Loucy (cell line): ENCODE measurements at regions not wholly inside any gene's neighbourhood (a gene's known extent, or its start where the extent isn't known, plus 50 kb on each side); places are given as distances from the start of the nearest gene placed in this dataset.

Experiments used
- H2AFZ ChIP-seq: fragments of 200-600 bp; sonication (generic); 2 replicates; pipeline ENCODE4 v1.6.0; 2016; ENCODE audit warnings: antibody characterized with exemption, mild to moderate bottlenecking, low read length, moderate library complexity
- H3F3A ChIP-seq: fragments of 200-600 bp; 2 replicates; pipeline ENCODE4 v1.6.0; 2016; ENCODE audit warnings: antibody characterized with exemption, low read depth, mild to moderate bottlenecking
- H3K27me3 ChIP-seq: fragments of 200-600 bp; sonication (generic); 2 replicates; pipeline ENCODE4 v1.6.1; 2014; ENCODE audit warnings: low read length, mild to moderate bottlenecking; ENCODE audit not compliant: insufficient read depth, poor library complexity, severe bottlenecking
- H3K36me3 ChIP-seq: fragments of 200-600 bp; sonication (generic); 2 replicates; pipeline ENCODE4 v1.6.1; 2016; ENCODE audit warnings: low read length; ENCODE audit not compliant: insufficient read depth
- H3K4me1 ChIP-seq: fragments of 200-600 bp; sonication (generic); 2 replicates; pipeline ENCODE4 v1.5.1; 2014; ENCODE audit warnings: low read length, mild to moderate bottlenecking; ENCODE audit not compliant: insufficient read depth, poor library complexity, severe bottlenecking
- H3K4me2 ChIP-seq: fragments of 200-600 bp; sonication (generic); 2 replicates; pipeline ENCODE4 v1.6.0; 2014; ENCODE audit warnings: antibody characterized with exemption, low read length, low read depth, mild to moderate bottlenecking; ENCODE audit not compliant: poor library complexity, severe bottlenecking
- H3K4me3 ChIP-seq: fragments of 200-600 bp; sonication (generic); 2 replicates; pipeline ENCODE4 v1.5.1; 2014; ENCODE audit warnings: low read length, mild to moderate bottlenecking, mixed read lengths; ENCODE audit not compliant: poor library complexity, severe bottlenecking
- H3K79me2 ChIP-seq: fragments of 200-600 bp; sonication (generic); 2 replicates; pipeline ENCODE4 v1.6.1; 2014; ENCODE audit warnings: low read length; ENCODE audit not compliant: insufficient read depth
- H3K9ac ChIP-seq: fragments of 200-600 bp; sonication (generic); 2 replicates; pipeline ENCODE4 v1.6.0; 2014; ENCODE audit warnings: mild to moderate bottlenecking, low read depth, low read length, moderate library complexity; ENCODE audit not compliant: poor library complexity, severe bottlenecking
- H3K9me2 ChIP-seq: fragments of 200-600 bp; sonication (generic); replicated peaks from 2 replicates; pipeline ENCODE4 v1.6.1; 2016; ENCODE audit warnings: low read depth, low read length, mixed read lengths
- H3K9me3 ChIP-seq: fragments of 200-600 bp; sonication (generic); 2 replicates; pipeline ENCODE4 v1.6.1; 2014; ENCODE audit warnings: mild to moderate bottlenecking, antibody characterized with exemption, low read length, low read depth; ENCODE audit not compliant: insufficient read depth
- H4K20me1 ChIP-seq: fragments of 200-600 bp; sonication (generic); 2 replicates; pipeline ENCODE4 v1.6.0; 2014; ENCODE audit warnings: antibody characterized with exemption, low read length, mild to moderate bottlenecking; ENCODE audit not compliant: insufficient read depth, poor library complexity, severe bottlenecking
- EZH2phosphoT487 ChIP-seq: fragments of 200-600 bp; IDR thresholded peaks from 2 replicates; pipeline ENCODE4 v1.6.1; 2018; ENCODE audit warnings: antibody characterized with exemption, mild to moderate bottlenecking, moderate library complexity, borderline replicate concordance
- TF ChIP-seq, protein P1 (sequence below): fragments of 200-600 bp; sonication (generic); conservative IDR thresholded peaks from 2 replicates; pipeline ENCODE4 v1.5.1; 2014; ENCODE audit warnings: mild to moderate bottlenecking, antibody characterized with exemption, low read length

- no peaks in the 10 kb centered on the region; the same call in 1 of the 2 replicates for H3K9me3 ChIP-seq
- H3K9ac ChIP-seq = no peak overlapping the region
- H3K9me2 ChIP-seq = no peaks in the 10 kb centered on the region
- no peaks in the 10 kb centered on the region for H3F3A ChIP-seq
- TF ChIP-seq, protein P1, sequence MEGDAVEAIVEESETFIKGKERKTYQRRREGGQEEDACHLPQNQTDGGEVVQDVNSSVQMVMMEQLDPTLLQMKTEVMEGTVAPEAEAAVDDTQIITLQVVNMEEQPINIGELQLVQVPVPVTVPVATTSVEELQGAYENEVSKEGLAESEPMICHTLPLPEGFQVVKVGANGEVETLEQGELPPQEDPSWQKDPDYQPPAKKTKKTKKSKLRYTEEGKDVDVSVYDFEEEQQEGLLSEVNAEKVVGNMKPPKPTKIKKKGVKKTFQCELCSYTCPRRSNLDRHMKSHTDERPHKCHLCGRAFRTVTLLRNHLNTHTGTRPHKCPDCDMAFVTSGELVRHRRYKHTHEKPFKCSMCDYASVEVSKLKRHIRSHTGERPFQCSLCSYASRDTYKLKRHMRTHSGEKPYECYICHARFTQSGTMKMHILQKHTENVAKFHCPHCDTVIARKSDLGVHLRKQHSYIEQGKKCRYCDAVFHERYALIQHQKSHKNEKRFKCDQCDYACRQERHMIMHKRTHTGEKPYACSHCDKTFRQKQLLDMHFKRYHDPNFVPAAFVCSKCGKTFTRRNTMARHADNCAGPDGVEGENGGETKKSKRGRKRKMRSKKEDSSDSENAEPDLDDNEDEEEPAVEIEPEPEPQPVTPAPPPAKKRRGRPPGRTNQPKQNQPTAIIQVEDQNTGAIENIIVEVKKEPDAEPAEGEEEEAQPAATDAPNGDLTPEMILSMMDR = no peak
- no peak for TF ChIP-seq EZH2phosphoT487
- no peaks in the 10 kb centered on the region for H4K20me1 ChIP-seq
- no peak overlapping the region for H3K4me3 ChIP-seq
- no peak overlapping the region for H2AFZ ChIP-seq
- no peaks in the 10 kb centered on the region for H3K4me1 ChIP-seq
- H3K79me2 ChIP-seq = no peaks in the 10 kb centered on the region
- no peak overlapping the region for H3K4me2 ChIP-seq
- no peaks in the 10 kb centered on the region for H3K36me3 ChIP-seq
- H3K27me3 ChIP-seq = no peaks in the 10 kb centered on the region
Observed at GRCh38 chr10:124294811-124295770, 123.6 kb downstream of the OAT start.

- H3K9ac ChIP-seq = no peak overlapping the region
- no peak overlapping the region for H3K4me3 ChIP-seq
- no peaks in the 10 kb centered on the region for H3K4me1 ChIP-seq
- no peaks in the 10 kb centered on the region for H3K27me3 ChIP-seq
- no peak overlapping the region for H2AFZ ChIP-seq
- H4K20me1 ChIP-seq = no peaks in the 10 kb centered on the region
- TF ChIP-seq, protein P1 = no peak
- TF ChIP-seq EZH2phosphoT487 = no peak
- H3K9me3 ChIP-seq = no peaks in the 10 kb centered on the region
- no peaks in the 10 kb centered on the region for H3K79me2 ChIP-seq
- no peaks in the 10 kb centered on the region for H3K36me3 ChIP-seq
- no peak overlapping the region for H3K4me2 ChIP-seq
- H3F3A ChIP-seq = no peaks in the 10 kb centered on the region
- no peaks in the 10 kb centered on the region for H3K9me2 ChIP-seq
Observed at GRCh38 chr10:124293616-124294449, 124.9 kb downstream of the OAT start.

DNA sequence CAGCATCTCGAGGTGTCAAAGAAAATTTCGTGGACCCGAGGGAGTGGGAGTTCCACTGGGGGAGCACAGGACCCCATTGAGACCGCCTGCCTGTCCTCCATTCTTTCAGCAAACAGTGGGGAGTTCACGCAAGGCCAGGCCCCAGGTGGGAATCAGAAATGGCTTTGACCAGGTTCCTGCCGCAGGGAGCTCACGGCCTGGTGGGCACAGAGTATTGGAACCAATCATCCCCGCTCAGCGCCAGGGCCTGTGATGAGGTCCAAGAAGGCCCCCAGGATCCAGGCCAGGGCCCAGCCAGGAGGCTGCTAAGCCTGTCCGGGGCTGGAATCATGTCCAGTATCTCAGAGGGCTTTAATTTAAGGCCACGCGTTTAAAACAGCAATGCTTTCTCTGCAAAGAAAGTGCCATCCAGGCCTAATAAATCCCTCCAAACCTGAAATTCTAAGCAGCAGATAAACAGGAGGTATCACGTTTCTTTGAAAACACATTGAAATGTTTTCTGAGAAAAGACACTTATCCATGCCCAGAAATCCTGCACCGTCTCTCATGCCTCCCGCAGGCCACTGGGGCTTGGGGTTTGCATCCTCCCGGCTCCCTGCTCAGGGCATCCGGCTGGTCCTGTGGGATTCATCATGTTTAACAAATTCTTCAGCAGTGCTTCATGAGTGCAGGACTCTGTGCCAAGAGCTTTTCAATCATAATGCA, 125.7 kb downstream of the OAT start:
- Histone ChIP-seq H3K79me2 (no peaks in the 10 kb centered on the region), H3K4me1 (no peaks in the 10 kb centered on the region), H3K9ac (no peak overlapping the region), H3K27me3 (no peaks in the 10 kb centered on the region), H3K36me3 (no peaks in the 10 kb centered on the region), H3K9me3 (no peaks in the 10 kb centered on the region), H3K4me2 (no peak overlapping the region), H3F3A (no peaks in the 10 kb centered on the region), H3K4me3 (no peak overlapping the region), H3K9me2 (no peaks in the 10 kb centered on the region), H2AFZ (no peak overlapping the region), H4K20me1 (no peaks in the 10 kb centered on the region)
- TF ChIP-seq EZH2phosphoT487 = no peak
- TF ChIP-seq, protein P1 = no peak
